ENCODE measurements at regions not wholly inside any gene's neighbourhood (a gene's known extent, or its start where the extent isn't known, plus 50 kb on each side); places are given as distances from the start of the nearest gene placed in this dataset.

GRCh38 chr14:82879949-82880535 is 1346.4 kb upstream of the SEL1L start:
- no peak for TF ChIP-seq POLR2AphosphoS5 (IDR thresholded peaks at IDR 0.05)
- TF ChIP-seq, protein P1, sequence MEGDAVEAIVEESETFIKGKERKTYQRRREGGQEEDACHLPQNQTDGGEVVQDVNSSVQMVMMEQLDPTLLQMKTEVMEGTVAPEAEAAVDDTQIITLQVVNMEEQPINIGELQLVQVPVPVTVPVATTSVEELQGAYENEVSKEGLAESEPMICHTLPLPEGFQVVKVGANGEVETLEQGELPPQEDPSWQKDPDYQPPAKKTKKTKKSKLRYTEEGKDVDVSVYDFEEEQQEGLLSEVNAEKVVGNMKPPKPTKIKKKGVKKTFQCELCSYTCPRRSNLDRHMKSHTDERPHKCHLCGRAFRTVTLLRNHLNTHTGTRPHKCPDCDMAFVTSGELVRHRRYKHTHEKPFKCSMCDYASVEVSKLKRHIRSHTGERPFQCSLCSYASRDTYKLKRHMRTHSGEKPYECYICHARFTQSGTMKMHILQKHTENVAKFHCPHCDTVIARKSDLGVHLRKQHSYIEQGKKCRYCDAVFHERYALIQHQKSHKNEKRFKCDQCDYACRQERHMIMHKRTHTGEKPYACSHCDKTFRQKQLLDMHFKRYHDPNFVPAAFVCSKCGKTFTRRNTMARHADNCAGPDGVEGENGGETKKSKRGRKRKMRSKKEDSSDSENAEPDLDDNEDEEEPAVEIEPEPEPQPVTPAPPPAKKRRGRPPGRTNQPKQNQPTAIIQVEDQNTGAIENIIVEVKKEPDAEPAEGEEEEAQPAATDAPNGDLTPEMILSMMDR (IDR thresholded peaks at IDR 0.05) = no peak
- TF ChIP-seq POLR2A (IDR thresholded peaks at IDR 0.05) = no peak

All from upper lobe of left lung (tissue), 4 donors.